Fibroblast of the aortic adventitia (primary cell): ENCODE measurements at regions not wholly inside any gene's neighbourhood (a gene's known extent, or its start where the extent isn't known, plus 50 kb on each side); places are given as distances from the start of the nearest gene placed in this dataset.
A peak's percentile ranks its signal among the peaks of the same experiment; 100 is the strongest.

Experiments used
- DNase-seq: peaks from one replicate; pipeline ENCODE4 v3.0.0-alpha.2; 2010; ENCODE audit warnings: low read depth
- H3K4me3 ChIP-seq: 2 replicates; pipeline ENCODE4 v1.5.1; 2011; ENCODE audit warnings: low read depth, mild to moderate bottlenecking, control low read depth, low read length, moderate library complexity
- CTCF ChIP-seq: IDR thresholded peaks from 2 replicates; pipeline ENCODE4 v1.5.1; 2011; ENCODE audit warnings: mild to moderate bottlenecking, low read length, control low read depth, inconsistent platforms; ENCODE audit not compliant: insufficient read depth

- no peak for DNase-seq
- H3K4me3 ChIP-seq: no peak overlapping the region
- no peak for TF ChIP-seq CTCF
These were observed 233.3 kb upstream of the TBX3 start for GRCh38 chr12:114917307-114917706.

DNA sequence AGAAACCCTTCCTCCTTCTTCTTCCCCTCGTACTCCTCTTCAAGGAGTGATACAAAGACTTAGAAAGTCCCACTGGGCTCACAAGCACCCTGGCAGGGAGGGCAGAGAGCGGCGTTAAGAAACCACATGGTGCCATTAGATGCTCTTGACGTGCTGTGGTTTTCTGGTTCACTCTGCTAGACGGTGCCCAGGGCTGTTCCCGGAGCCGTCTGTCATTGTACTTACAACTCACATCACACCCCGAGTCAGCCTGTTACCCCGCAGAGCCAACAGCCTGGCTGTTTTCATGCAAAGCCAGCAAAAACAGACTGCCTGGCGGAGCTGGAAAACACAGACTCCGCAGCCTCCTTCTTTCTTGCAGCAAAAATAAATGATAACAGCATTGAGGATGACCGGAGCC lies 232.6 kb upstream of the TBX3 start:
- DNase-seq: no peak
- H3K4me3 ChIP-seq: no peak overlapping the region
- no peak for TF ChIP-seq CTCF

DNA sequence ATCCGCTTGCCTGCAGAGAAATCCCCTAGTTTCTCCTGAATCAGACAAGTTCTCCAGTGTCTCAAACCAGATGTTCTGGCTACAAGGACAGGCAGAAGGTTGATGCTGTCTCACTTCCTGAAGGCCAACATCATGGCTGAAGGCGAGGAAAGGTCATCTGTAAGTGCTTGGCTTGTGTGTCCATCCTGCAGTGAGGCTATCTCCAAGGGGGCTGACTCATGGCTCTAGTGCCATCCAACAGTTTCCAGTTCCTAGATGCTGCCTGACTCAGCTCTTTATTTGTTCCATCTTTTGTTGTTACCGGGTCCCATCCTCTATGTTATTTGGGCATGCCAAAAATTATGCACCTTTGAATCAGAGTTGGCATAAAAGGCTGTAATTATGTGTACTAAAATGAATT lies 232.1 kb upstream of the TBX3 start:
- TF ChIP-seq CTCF: no peak
- DNase-seq: peak; percentile 81
- no peak overlapping the region for H3K4me3 ChIP-seq

DNA sequence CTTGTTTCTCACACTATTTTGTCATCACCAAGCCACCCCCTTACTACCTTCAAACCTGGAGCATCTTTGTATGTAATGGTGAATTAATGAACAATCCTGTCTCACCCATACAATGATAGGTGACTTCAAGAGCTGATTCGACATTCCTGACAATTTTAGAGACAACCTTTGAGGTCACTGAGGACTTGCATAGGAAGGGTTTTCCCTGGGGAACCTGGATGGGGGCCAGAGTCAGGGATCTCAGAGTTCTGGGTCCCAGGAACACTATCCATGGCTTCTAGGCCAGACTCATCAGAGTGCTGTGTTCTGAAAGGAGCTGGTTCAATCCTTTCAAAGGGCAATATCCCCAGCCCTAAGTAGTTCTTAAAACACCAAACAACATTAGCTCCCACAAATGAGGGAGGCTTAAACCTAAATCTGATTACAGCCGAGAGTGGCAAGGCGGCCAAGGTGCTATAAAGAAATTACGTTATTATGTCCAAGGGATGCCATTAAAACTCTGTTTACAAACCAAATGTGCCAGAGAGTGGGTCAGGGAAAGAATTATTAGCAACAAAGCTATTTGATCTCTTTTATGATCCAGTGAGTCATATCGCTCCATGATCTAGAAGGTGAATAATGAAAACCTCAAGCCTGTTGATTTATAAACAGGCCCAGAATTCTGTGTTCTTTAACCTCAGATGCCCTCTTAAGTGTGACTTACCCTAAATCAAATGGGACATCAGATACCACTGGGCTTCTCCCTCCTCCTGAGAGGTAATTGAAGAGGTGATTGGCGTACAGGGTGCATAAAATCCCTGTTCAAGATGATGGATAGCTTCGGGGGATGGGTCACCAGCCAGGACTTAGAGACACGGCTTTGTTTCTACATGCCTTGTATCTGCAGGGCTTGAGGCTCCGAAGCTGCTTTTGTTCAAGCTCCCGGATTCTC lies 230.2 kb upstream of the TBX3 start:
- no peak overlapping the region for H3K4me3 ChIP-seq
- no peak for TF ChIP-seq CTCF
- no peak for DNase-seq

DNA sequence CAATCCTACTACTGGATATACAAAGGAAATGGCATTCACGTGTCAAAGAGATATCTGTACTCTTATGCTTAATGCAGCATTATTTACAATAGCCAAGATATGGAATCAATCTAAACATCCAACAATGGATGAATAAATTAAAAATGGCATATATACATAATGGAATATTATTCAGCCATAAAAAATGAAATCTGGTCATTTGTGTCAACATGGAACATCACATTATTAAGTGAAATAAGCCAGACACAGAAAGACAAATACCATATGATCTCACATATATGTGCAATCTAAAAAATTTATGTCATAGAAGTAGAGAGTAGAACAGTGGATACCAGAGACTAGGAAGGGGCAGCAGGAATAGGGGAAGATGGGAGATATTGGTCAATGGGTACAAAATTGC lies 228.8 kb upstream of the TBX3 start:
- no peak for DNase-seq
- TF ChIP-seq CTCF: no peak
- H3K4me3 ChIP-seq: no peak overlapping the region

GRCh38 chr12:114911196-114911595 lies 227.2 kb upstream of the TBX3 start:
- no peak overlapping the region for H3K4me3 ChIP-seq
- no peak for DNase-seq
- TF ChIP-seq CTCF: no peak
